ENCODE measurements at regions not wholly inside any gene's neighbourhood (a gene's known extent, or its start where the extent isn't known, plus 50 kb on each side); places are given as distances from the start of the nearest gene placed in this dataset.

- TF ChIP-seq POLR2A (IDR thresholded peaks at IDR 0.05; ENCODE audit: low read depth, low read length) (no peak), POLR2AphosphoS5 (IDR thresholded peaks at IDR 0.05; ENCODE audit: low read depth, low read length) (no peak), SPI1 (IDR thresholded peaks at IDR 0.05; ENCODE audit: low read depth, low read length) (no peak)
Observed at GRCh38 chr22:49423125-49423650, 404.5 kb downstream of the BRD1 start.

All from GM12891 (cell line).